IMR-90 (cell line): ENCODE measurements at regions not wholly inside any gene's neighbourhood (a gene's known extent, or its start where the extent isn't known, plus 50 kb on each side); places are given as distances from the start of the nearest gene placed in this dataset.
A peak's percentile ranks its signal among the peaks of the same experiment; 100 is the strongest.

Experiments
- ATAC-seq: fragments of 200-7000 bp; cut with Tn5 transposase; 2 replicates; pipeline ENCODE4 v1.9.1; 2020; ENCODE audit warnings: low read depth, mild to moderate bottlenecking, moderate library complexity
- BruUV-seq: library from RNA; stranded (reverse); fragments of 400-500 nt; replicated peaks from 2 replicates; lab custom pipeline; 2021; lab: Mats Ljungman, UMichigan
- CTCF ChIA-PET: fragments of 300-600 bp; formaldehyde crosslinking; extraction: SDS; loops from one replicate; lab custom pipeline; 2021; ENCODE audit warnings: antibody characterized with exemption; lab: Yijun Ruan, JAX
- POLR2A ChIA-PET: fragments of 300-600 bp; sonication (Branson Sonifier 250); formaldehyde crosslinking; loops from one replicate; lab custom pipeline; 2022; ENCODE audit warnings: antibody characterized with exemption; ENCODE audit not compliant: unreplicated experiment; lab: Charles Lee
- DNase-seq: peaks from one replicate; pipeline ENCODE4 v3.0.0; 2013
- H2AFZ ChIP-seq: replicated peaks from 2 replicates; pipeline ENCODE3; 2013; ENCODE audit warnings: low read length, mild to moderate bottlenecking; ENCODE audit not compliant: poor library complexity
- H2AK5ac ChIP-seq: 2 replicates; pipeline ENCODE4 v1.6.1; 2013; ENCODE audit warnings: low read depth, low read length, inconsistent platforms
- H2AK9ac ChIP-seq: replicated peaks from 2 replicates; pipeline ENCODE3; 2013; ENCODE audit warnings: mild to moderate bottlenecking, low read depth, low read length, moderate library complexity; ENCODE audit not compliant: poor library complexity
- H2BK120ac ChIP-seq: 2 replicates; pipeline ENCODE4 v1.6.1; 2013; ENCODE audit warnings: low read depth, low read length, inconsistent platforms
- H2BK15ac ChIP-seq: 3 replicates; pipeline ENCODE4 v1.6.1; 2013; ENCODE audit warnings: low read depth, low read length, inconsistent platforms
- H2BK20ac ChIP-seq: 2 replicates; pipeline ENCODE4 v1.6.1; 2013; ENCODE audit warnings: low read depth, mild to moderate bottlenecking, inconsistent platforms, low read length, moderate library complexity
- H2BK5ac ChIP-seq: 2 replicates; pipeline ENCODE4 v1.6.1; 2013; ENCODE audit warnings: mild to moderate bottlenecking, low read depth, low read length, inconsistent platforms; ENCODE audit not compliant: poor library complexity, severe bottlenecking
- H3K14ac ChIP-seq: replicated peaks from 2 replicates; pipeline ENCODE4 v1.6.1; 2013; ENCODE audit warnings: low read depth, low read length, inconsistent platforms
- H3K18ac ChIP-seq: 2 replicates; pipeline ENCODE4 v1.6.1; 2013; ENCODE audit warnings: low read depth, low read length, control low read depth
- H3K23ac ChIP-seq: 2 replicates; pipeline ENCODE4 v1.6.1; 2013; ENCODE audit warnings: low read depth, low read length, inconsistent platforms
- H3K27ac ChIP-seq: 2 replicates; pipeline ENCODE4 v1.5.1; 2013; ENCODE audit warnings: mild to moderate bottlenecking, control low read depth, low read length; ENCODE audit not compliant: insufficient read depth
- H3K27me3 ChIP-seq: 2 replicates; pipeline ENCODE4 v1.6.1; 2013; ENCODE audit warnings: low read length; ENCODE audit not compliant: control insufficient read depth, insufficient read depth
- H3K36me3 ChIP-seq: 2 replicates; pipeline ENCODE4 v1.6.1; 2013; ENCODE audit warnings: low read length, mixed read lengths; ENCODE audit not compliant: control insufficient read depth, insufficient read depth
- H3K4ac ChIP-seq: 2 replicates; pipeline ENCODE4 v1.6.1; 2013; ENCODE audit warnings: low read depth, low read length, inconsistent platforms
- H3K4me1 ChIP-seq: 2 replicates; pipeline ENCODE4 v1.6.1; 2013; ENCODE audit warnings: low read length, mixed read lengths; ENCODE audit not compliant: control insufficient read depth, insufficient read depth
- H3K4me2 ChIP-seq: 2 replicates; pipeline ENCODE4 v1.6.1; 2013; ENCODE audit warnings: low read depth, mild to moderate bottlenecking, control low read depth, low read length, moderate library complexity
- H3K4me3 ChIP-seq: 2 replicates; pipeline ENCODE4 v1.5.1; 2013; ENCODE audit warnings: low read depth, mild to moderate bottlenecking, control low read depth, low read length, moderate library complexity; ENCODE audit not compliant: insufficient read depth
- H3K56ac ChIP-seq: 2 replicates; pipeline ENCODE4 v1.6.1; 2013; ENCODE audit warnings: low read length, inconsistent platforms; ENCODE audit not compliant: insufficient read depth; ENCODE audit errors: extremely low read depth
- H3K79me1 ChIP-seq, 2 experiments: 2 replicates each; pipeline ENCODE4 v1.6.1; 2013; ENCODE audit warnings: low read length in 2 of 2, inconsistent platforms in 1 of 2, low read depth in 1 of 2
- H3K9ac ChIP-seq: 2 replicates; pipeline ENCODE4 v1.6.1; 2013; ENCODE audit warnings: low read depth, low read length, control low read depth
- H3K9me1 ChIP-seq: 2 replicates; pipeline ENCODE4 v1.6.1; 2013; ENCODE audit warnings: low read length, inconsistent platforms; ENCODE audit not compliant: insufficient read depth
- H3K9me3 ChIP-seq: 2 replicates; pipeline ENCODE4 v1.6.1; 2013; ENCODE audit warnings: low read length; ENCODE audit not compliant: control insufficient read depth, insufficient read depth
- H4K20me1 ChIP-seq: 2 replicates; pipeline ENCODE4 v1.6.1; 2013; ENCODE audit warnings: low read length, inconsistent platforms; ENCODE audit not compliant: insufficient read depth
- H4K5ac ChIP-seq: 2 replicates; pipeline ENCODE4 v1.6.1; 2013; ENCODE audit warnings: mild to moderate bottlenecking, low read depth, low read length, control low read depth
- H4K8ac ChIP-seq, 2 experiments: 2 replicates each; pipeline ENCODE4 v1.6.1; 2013; ENCODE audit warnings: low read depth in 2 of 2, low read length in 2 of 2, control low read depth in 1 of 2, inconsistent platforms in 1 of 2
- H4K91ac ChIP-seq: 2 replicates; pipeline ENCODE4 v1.6.1; 2013; ENCODE audit warnings: low read depth, low read length, inconsistent platforms; ENCODE audit not compliant: insufficient read depth
- BHLHE40 ChIP-seq: fragments of 150-350 bp; IDR thresholded peaks from 2 replicates; pipeline ENCODE4 v1.6.1; 2016; ENCODE audit warnings: mild to moderate bottlenecking, low read depth, low read length
- CEBPB ChIP-seq: IDR thresholded peaks from 2 replicates; pipeline ENCODE4 v1.6.1; 2012; ENCODE audit warnings: low read depth, low read length, improper control_type of control experiment
- CHD1 ChIP-seq: IDR thresholded peaks from 2 replicates; pipeline ENCODE4 v1.6.1; 2012; ENCODE audit warnings: low read depth, low read length, improper control_type of control experiment
- CTCF ChIP-seq: conservative IDR thresholded peaks from 2 replicates; pipeline ENCODE4 v1.5.1; 2012; ENCODE audit warnings: mild to moderate bottlenecking, low read depth, low read length, improper control_type of control experiment
- ELK1 ChIP-seq: fragments of 150-350 bp; IDR thresholded peaks from 2 replicates; pipeline ENCODE4 v1.6.1; 2016; ENCODE audit warnings: low read depth, mild to moderate bottlenecking, low read length, moderate library complexity, borderline replicate concordance
- FOS ChIP-seq: fragments of 150-350 bp; IDR thresholded peaks from 2 replicates; pipeline ENCODE4 v1.6.1; 2016; ENCODE audit warnings: low read depth, low read length
- MAFK ChIP-seq: IDR thresholded peaks from 2 replicates; pipeline ENCODE4 v1.6.1; 2012; ENCODE audit warnings: low read depth, low read length, improper control_type of control experiment
- MAZ ChIP-seq: IDR thresholded peaks from 2 replicates; pipeline ENCODE4 v1.6.1; 2012; ENCODE audit warnings: low read depth, mild to moderate bottlenecking, low read length, improper control_type of control experiment, moderate library complexity, borderline replicate concordance
- NFE2L2 ChIP-seq: fragments of 150-350 bp; IDR thresholded peaks from 2 replicates; pipeline ENCODE4 v1.6.1; 2016; ENCODE audit warnings: low read depth, mild to moderate bottlenecking, low read length
- POLR2A ChIP-seq: IDR thresholded peaks from 2 replicates; pipeline ENCODE4 v1.6.1; 2012; ENCODE audit warnings: mild to moderate bottlenecking, low read depth, low read length
- RAD21 ChIP-seq: IDR thresholded peaks from 2 replicates; pipeline ENCODE4 v1.6.1; 2012; ENCODE audit warnings: low read length, improper control_type of control experiment
- RCOR1 ChIP-seq: IDR thresholded peaks from 2 replicates; pipeline ENCODE4 v1.6.1; 2012; ENCODE audit warnings: mild to moderate bottlenecking, low read length, improper control_type of control experiment; ENCODE audit not compliant: insufficient replicate concordance
- RFX5 ChIP-seq: IDR thresholded peaks from 2 replicates; pipeline ENCODE4 v1.8.0; 2012; ENCODE audit warnings: low read depth, mild to moderate bottlenecking, low read length, moderate library complexity
- SMC3 ChIP-seq: fragments of 150-350 bp; IDR thresholded peaks from 2 replicates; pipeline ENCODE4 v1.6.1; 2016; ENCODE audit warnings: low read depth, mild to moderate bottlenecking, antibody characterized with exemption, low read length, moderate library complexity
- WGBS, 2 experiments: methylation state at CpG; one replicate each; pipeline versions ENCODE4 v1.1.5 to v1.1.7; 2013; ENCODE audit warnings: missing lambda C conversion rate in 2 of 2; ENCODE audit not compliant: insufficient read length in 1 of 2; ENCODE audit errors: extremely low coverage in 2 of 2; 5-methylcytosine and 5-hydroxymethylcytosine counted together
- dilution Hi-C: fragments of 300-500 bp; cut with HindIII; formaldehyde crosslinking; loops from one replicate; pipeline ENCODE4 v1.14.3; 2018; ENCODE audit warnings: low sequenced_read_pairs; ENCODE audit not compliant: unreplicated experiment
- in situ Hi-C: fragments of 300-500 bp; cut with MboI; formaldehyde crosslinking; loops from 3 replicates; pipeline ENCODE4 v1.14.3; 2019; ENCODE audit warnings: low sequenced_read_pairs, inconsistent platforms, mixed read lengths
- intact Hi-C: fragments of 100-400 bp; cut with micrococcal nuclease; formaldehyde crosslinking; loops from 2 replicates; pipeline ENCODE4 v1.10.0; 2022
- TF ChIP-seq, protein P1 (sequence below): fragments of 150-350 bp; IDR thresholded peaks from 2 replicates; pipeline ENCODE4 v1.6.1; 2017; ENCODE audit warnings: mild to moderate bottlenecking, antibody characterized with exemption, low read length, low read depth

DNA sequence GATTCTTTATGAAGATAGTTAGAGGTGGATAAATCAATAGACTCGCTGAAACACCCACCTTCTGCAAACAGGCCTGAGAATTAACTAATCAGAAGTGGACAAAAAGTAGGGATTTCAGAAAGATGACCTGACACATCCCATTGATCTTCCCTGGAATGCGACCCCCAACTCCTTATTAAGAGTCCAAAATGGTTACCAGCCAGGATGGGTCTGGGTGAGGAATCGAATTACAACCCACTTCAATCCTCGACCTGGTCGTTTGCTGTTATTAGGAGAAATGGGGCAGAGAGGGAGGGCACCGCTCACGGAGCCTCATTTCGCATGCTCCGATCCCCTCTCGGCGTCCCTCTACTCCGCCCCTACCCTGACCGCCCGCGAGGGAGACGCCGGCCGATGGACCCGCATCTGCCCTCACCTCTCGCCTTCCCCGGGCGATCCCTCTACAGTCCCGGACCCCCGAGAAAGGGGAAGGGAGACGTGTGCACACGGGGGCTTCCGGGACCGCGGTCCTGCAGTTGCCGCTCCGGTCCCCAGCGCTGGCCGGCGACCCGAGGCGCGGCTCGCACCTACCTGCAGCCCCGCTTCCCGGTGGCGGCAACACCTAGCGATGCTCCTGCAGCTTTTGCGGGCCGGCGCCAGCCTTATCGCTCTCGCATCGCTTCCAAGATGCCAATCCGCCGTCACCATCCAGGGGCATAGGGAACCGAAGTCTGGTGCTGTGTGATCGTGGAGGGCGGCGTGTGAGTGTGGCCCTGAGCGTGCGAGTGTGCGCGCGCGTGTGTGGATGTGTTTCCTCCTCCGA lies 69.3 kb upstream of the USP15 start:
- dilution Hi-C loops = no loop called here
- peak overlapping the region; percentile 5 for H2AK9ac ChIP-seq
- H2AFZ ChIP-seq = peak overlapping the region; percentile 71
- 2% methylated on average over 33 of the region's 61 CpGs; no CpG with 5 or more reads in 1 of the 2 experiments for WGBS, 2 experiments
- no TSS peak for BruUV-seq
- no peak overlapping the region for H2AK5ac ChIP-seq
- H2BK15ac ChIP-seq = no peak overlapping the region
- no peak overlapping the region for H3K18ac ChIP-seq
- peak overlapping the region; percentile 66 for H3K4me2 ChIP-seq
- no peak overlapping the region for H4K5ac ChIP-seq
- POLR2A ChIA-PET = no interaction called here
- no peak overlapping the region; the same call in 1 of the 2 replicates for H3K4me3 ChIP-seq
- H3K79me1 ChIP-seq = no peaks in the 10 kb centered on the region
- H2BK20ac ChIP-seq = no peak overlapping the region
- H2BK120ac ChIP-seq = no peak overlapping the region
- CTCF ChIA-PET = no interaction called here
- H3K27ac ChIP-seq = no peak overlapping the region
- H3K23ac ChIP-seq = no peak overlapping the region; the same call in 1 of the 2 replicates
- peaks cover 2% of the 10 kb centered on the region; the same call in 1 of the 2 replicates for H3K4me1 ChIP-seq
- no peak overlapping the region for H4K91ac ChIP-seq
- H3K27me3 ChIP-seq = peaks cover 31% of the 10 kb centered on the region
- H3K56ac ChIP-seq = no peak overlapping the region
- in situ Hi-C loops = no loop called here
- no peak overlapping the region for H3K4ac ChIP-seq
- peaks cover 6% of the 10 kb centered on the region; the same call in 1 of the 2 replicates for H3K9me3 ChIP-seq
- H3K9ac ChIP-seq = no peak overlapping the region
- no peaks in the 10 kb centered on the region for H3K36me3 ChIP-seq
- no peak for ATAC-seq
- H3K9me1 ChIP-seq = no peaks in the 10 kb centered on the region
- no peak overlapping the region for H3K14ac ChIP-seq
- intact Hi-C loops = loop anchor here (5.0 kb wide), 1 partner anchor 184 kb away; no protein-coding TSS in a partner anchor
- no peak overlapping the region for H4K8ac ChIP-seq
- DNase-seq = no peak
- no peak overlapping the region for H2BK5ac ChIP-seq
- no peaks in the 10 kb centered on the region for H4K20me1 ChIP-seq
- no peak for TF ChIP-seq NFE2L2
- TF ChIP-seq BHLHE40 = no peak
- TF ChIP-seq SMC3 = no peak
- TF ChIP-seq CTCF = no peak
- TF ChIP-seq MAZ = no peak
- no peak for TF ChIP-seq ELK1
- no peak for TF ChIP-seq RCOR1
- TF ChIP-seq CHD1 = no peak
- TF ChIP-seq RAD21 = no peak
- TF ChIP-seq POLR2A = no peak
- no peak for TF ChIP-seq FOS
- TF ChIP-seq, protein P1, sequence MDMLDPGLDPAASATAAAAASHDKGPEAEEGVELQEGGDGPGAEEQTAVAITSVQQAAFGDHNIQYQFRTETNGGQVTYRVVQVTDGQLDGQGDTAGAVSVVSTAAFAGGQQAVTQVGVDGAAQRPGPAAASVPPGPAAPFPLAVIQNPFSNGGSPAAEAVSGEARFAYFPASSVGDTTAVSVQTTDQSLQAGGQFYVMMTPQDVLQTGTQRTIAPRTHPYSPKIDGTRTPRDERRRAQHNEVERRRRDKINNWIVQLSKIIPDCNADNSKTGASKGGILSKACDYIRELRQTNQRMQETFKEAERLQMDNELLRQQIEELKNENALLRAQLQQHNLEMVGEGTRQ = no peak
- TF ChIP-seq CEBPB = no peak
- no peak for TF ChIP-seq MAFK
- no peak for TF ChIP-seq RFX5
